ENCODE measurements at regions not wholly inside any gene's neighbourhood (a gene's known extent, or its start where the extent isn't known, plus 50 kb on each side); places are given as distances from the start of the nearest gene placed in this dataset.

DNA sequence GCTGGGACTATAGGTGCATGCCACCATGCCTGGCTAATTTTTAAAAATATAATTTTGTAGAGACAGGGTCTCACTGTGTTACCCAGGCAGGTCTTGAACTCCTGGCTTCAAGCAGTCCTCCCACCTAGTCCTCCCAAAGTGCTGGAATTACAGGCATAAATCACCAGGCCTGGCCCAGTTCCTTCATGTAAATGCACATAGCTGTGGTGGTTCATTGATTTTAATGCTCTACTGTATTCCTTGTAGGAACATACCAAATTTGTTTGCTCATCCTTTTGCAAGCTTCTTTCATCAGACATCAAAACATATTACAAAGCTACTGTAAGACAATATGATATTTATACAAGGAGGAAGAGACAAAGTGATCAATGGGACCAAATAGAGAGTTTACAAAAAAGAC, 237.5 kb upstream of the ESRRG start:
- Histone ChIP-seq H3K4me2 (ENCODE audit: low read length) (no peak overlapping the region), H3K27ac (ENCODE audit: low read depth, low read length, poor library complexity, severe bottlenecking) (no peak overlapping the region), H3K9me3 (ENCODE audit: low read length) (no peaks in the 10 kb centered on the region), H3K4me1 (ENCODE audit: insufficient read depth, low read length, poor library complexity, severe bottlenecking) (no peaks in the 10 kb centered on the region), H4K20me1 (ENCODE audit: insufficient read depth, low read length) (no peaks in the 10 kb centered on the region; the same call in 1 of the 2 replicates), H2AFZ (ENCODE audit: low read length) (no peak overlapping the region), H3K9me2 (ENCODE audit: insufficient read depth, low read length) (no peaks in the 10 kb centered on the region), H3K79me2 (ENCODE audit: insufficient read depth, low read depth, low read length) (no peaks in the 10 kb centered on the region), H3K36me3 (ENCODE audit: insufficient read depth, low read length) (no peaks in the 10 kb centered on the region), H3K4me3 (ENCODE audit: low read depth, low read length, poor library complexity, severe bottlenecking) (no peak overlapping the region)
- DNase-seq (ENCODE audit: low spot score) = no peak
- CTCF ChIA-PET (ENCODE audit: unreplicated experiment) = no interaction called here
- intact Hi-C loops (cut with micrococcal nuclease; ENCODE audit: unreplicated experiment) = no loop called here
- no TSS peak for BruUV-seq (replicated peaks)
- POLR2A ChIA-PET = no interaction called here
- no peak for TF ChIP-seq EZH2phosphoT487 (IDR thresholded peaks at IDR 0.05; ENCODE audit: borderline replicate concordance, low read depth, low read length)
- TF ChIP-seq, protein P1, sequence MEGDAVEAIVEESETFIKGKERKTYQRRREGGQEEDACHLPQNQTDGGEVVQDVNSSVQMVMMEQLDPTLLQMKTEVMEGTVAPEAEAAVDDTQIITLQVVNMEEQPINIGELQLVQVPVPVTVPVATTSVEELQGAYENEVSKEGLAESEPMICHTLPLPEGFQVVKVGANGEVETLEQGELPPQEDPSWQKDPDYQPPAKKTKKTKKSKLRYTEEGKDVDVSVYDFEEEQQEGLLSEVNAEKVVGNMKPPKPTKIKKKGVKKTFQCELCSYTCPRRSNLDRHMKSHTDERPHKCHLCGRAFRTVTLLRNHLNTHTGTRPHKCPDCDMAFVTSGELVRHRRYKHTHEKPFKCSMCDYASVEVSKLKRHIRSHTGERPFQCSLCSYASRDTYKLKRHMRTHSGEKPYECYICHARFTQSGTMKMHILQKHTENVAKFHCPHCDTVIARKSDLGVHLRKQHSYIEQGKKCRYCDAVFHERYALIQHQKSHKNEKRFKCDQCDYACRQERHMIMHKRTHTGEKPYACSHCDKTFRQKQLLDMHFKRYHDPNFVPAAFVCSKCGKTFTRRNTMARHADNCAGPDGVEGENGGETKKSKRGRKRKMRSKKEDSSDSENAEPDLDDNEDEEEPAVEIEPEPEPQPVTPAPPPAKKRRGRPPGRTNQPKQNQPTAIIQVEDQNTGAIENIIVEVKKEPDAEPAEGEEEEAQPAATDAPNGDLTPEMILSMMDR (conservative IDR thresholded peaks at IDR 0.05; ENCODE audit: low read length) = no peak

DNA sequence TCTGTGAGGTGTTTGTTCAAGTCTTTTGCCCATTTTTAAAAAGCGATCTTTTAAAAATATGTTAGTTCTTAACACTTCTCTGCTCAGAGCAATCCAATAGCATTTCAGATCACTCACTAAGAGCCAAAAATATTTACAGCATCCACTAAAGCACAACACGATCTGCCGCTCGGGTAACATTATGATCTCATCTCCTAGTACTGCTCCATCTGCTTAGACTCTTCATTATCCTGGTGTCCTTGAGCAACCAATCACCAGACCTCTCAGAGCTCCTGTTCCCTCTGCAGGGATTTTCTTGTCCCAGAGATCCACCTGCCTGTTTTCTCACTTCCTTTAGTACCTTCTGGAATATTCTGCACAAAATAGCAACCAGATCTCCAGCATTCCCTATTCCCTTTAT, 235.3 kb upstream of the ESRRG start:
- Histone ChIP-seq H3K4me2 (ENCODE audit: low read length) (no peak overlapping the region), H4K20me1 (ENCODE audit: insufficient read depth, low read length) (no peaks in the 10 kb centered on the region), H2AFZ (ENCODE audit: low read length) (no peak overlapping the region), H3K9me2 (ENCODE audit: insufficient read depth, low read length) (no peaks in the 10 kb centered on the region), H3K4me3 (ENCODE audit: low read depth, low read length, poor library complexity, severe bottlenecking) (no peak overlapping the region), H3K36me3 (ENCODE audit: insufficient read depth, low read length) (no peaks in the 10 kb centered on the region), H3K27ac (ENCODE audit: low read depth, low read length, poor library complexity, severe bottlenecking) (no peak overlapping the region), H3K4me1 (ENCODE audit: insufficient read depth, low read length, poor library complexity, severe bottlenecking) (no peaks in the 10 kb centered on the region), H3K9me3 (ENCODE audit: low read length) (no peaks in the 10 kb centered on the region), H3K79me2 (ENCODE audit: insufficient read depth, low read depth, low read length) (no peaks in the 10 kb centered on the region)
- intact Hi-C loops (cut with micrococcal nuclease; ENCODE audit: unreplicated experiment) = no loop called here
- DNase-seq (ENCODE audit: low spot score) = no peak
- no TSS peak for BruUV-seq (replicated peaks)
- ChIA-PET CTCF (ENCODE audit: unreplicated experiment) (no interaction called here), POLR2A (interaction anchor here (0.6 to 0.7 kb wide), 3 partner anchors 24 to 1093 kb away, joined by 3 to 5 read pairs (median 4); no protein-coding TSS in a partner anchor)
- TF ChIP-seq, protein P1 (conservative IDR thresholded peaks at IDR 0.05; ENCODE audit: low read length) = no peak
- TF ChIP-seq EZH2phosphoT487 (IDR thresholded peaks at IDR 0.05; ENCODE audit: borderline replicate concordance, low read depth, low read length) = no peak

DNA sequence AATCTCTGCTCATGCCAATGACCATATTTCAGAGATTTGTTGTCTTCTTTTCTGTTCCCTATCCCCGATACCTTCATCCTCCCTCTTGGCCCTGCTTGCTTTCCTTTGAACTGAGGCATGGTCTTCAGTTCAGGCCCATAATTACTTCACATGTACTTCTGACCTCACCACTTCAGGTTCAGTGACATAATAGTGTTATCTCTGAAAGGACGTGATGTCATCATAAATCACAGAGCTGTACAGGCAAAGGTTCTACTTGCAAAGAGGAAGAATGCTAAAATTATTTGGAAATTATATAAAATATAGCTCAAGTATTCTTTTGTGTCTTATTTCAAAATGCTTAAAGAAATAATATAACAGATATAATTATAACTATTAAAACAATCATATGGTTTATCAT, 230.3 kb upstream of the ESRRG start:
- CTCF ChIA-PET (ENCODE audit: unreplicated experiment) = no interaction called here
- no peak overlapping the region for H3K27ac ChIP-seq (ENCODE audit: low read depth, low read length, poor library complexity, severe bottlenecking)
- no peak for DNase-seq (ENCODE audit: low spot score)
- POLR2A ChIA-PET = interaction anchor here (0.6 to 0.7 kb wide), 3 partner anchors 49 to 168 kb away, joined by 3 read pairs; no protein-coding TSS in a partner anchor
- H3K36me3 ChIP-seq (ENCODE audit: insufficient read depth, low read length) = no peaks in the 10 kb centered on the region
- no peaks in the 10 kb centered on the region for H4K20me1 ChIP-seq (ENCODE audit: insufficient read depth, low read length)
- no peaks in the 10 kb centered on the region for H3K4me1 ChIP-seq (ENCODE audit: insufficient read depth, low read length, poor library complexity, severe bottlenecking)
- H3K4me3 ChIP-seq (ENCODE audit: low read depth, low read length, poor library complexity, severe bottlenecking) = no peak overlapping the region
- H3K4me2 ChIP-seq (ENCODE audit: low read length) = no peak overlapping the region
- intact Hi-C loops (cut with micrococcal nuclease; ENCODE audit: unreplicated experiment) = no loop called here
- H3K9me3 ChIP-seq (ENCODE audit: low read length) = no peaks in the 10 kb centered on the region
- no peaks in the 10 kb centered on the region for H3K9me2 ChIP-seq (ENCODE audit: insufficient read depth, low read length)
- H2AFZ ChIP-seq (ENCODE audit: low read length) = no peak overlapping the region
- TF ChIP-seq EZH2phosphoT487 (IDR thresholded peaks at IDR 0.05; ENCODE audit: borderline replicate concordance, low read depth, low read length) = no peak
- TF ChIP-seq, protein P1 (conservative IDR thresholded peaks at IDR 0.05; ENCODE audit: low read length) = no peak
- no peaks in the 10 kb centered on the region for H3K79me2 ChIP-seq (ENCODE audit: insufficient read depth, low read depth, low read length)
- BruUV-seq (replicated peaks) = no TSS peak

Measured in OCI-LY7 (cell line).